Heart left ventricle (tissue), 13 donors: ENCODE measurements at regions not wholly inside any gene's neighbourhood (a gene's known extent, or its start where the extent isn't known, plus 50 kb on each side); places are given as distances from the start of the nearest gene placed in this dataset.

Experiments
- POLR2A ChIP-seq, 2 donors: fragments of 450-650 bp; IDR thresholded peaks; one replicate each; pipeline ENCODE4 v1.6.1; 2017; ENCODE audit warnings: antibody characterized with exemption in 2 of 2, mild to moderate bottlenecking in 2 of 2, moderate library complexity in 2 of 2
- TF ChIP-seq, protein P1 (sequence below), 12 donors: fragments of 200-600 bp; sonication (generic) in 4 of 12; IDR thresholded peaks; one replicate each; pipeline versions ENCODE4 v1.5.0 to v1.8.0; 2018 to 2022; ENCODE audit warnings: antibody characterized with exemption in 12 of 12, mild to moderate bottlenecking in 5 of 12
- donor health status: ischemic (EF 13 %, LVEDD 7.1; RV severe dilation, severe dysfunction).
- donor health status: DM: no; HTN: yes; CAD: no.
- donor health status: DM: no; HTN: no; CAD: no.
- donor health status: ischemic (EF 25% LVEDD 6.9; RV normal size, moderate dysfunction).
- donor health status: ischemic (EF 25% LVEDD 5.7; RV mildly dilated, moderate dysfunction).
- donor health status: ischemic (EF 35%, LVEDD 5.7; RV mildly dilated, moderate dysfunction).
- donor health status: nonischemic (EF 11% LVEDD 7.7; RV severe dilation, severe dysfunction).
- donor health status: DM: yes; HTN: yes; CAD: no.
- donor health status: PGD.
- donor health status: ischemic (EF 29% LVEDD 5.4; RV normal size, mild dysfunction).
- donor health status: nonischemic (EF 23%, LVEDD 6.1; RV moderate dilation, normal function).

DNA sequence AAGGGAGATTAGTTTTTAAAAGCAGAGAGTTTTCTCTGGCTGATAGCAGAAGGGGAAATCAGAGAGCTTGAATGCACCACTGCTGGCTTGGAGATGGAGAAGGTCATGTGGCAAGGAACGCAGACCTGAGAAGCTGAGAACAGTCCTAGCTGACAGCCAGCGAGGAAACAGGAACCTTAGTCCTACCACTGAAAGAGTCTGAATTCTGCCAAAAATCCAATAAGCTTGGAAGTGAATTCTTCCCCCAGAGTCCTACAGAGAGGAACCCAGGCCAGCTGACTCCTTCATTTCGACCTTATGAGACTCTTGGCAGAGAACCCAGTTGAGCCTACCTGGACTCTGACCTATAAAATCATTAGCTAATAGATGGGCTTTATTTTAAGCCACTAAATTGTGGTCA is 371.9 kb upstream of the TNP1 start:
- TF ChIP-seq, protein P1, sequence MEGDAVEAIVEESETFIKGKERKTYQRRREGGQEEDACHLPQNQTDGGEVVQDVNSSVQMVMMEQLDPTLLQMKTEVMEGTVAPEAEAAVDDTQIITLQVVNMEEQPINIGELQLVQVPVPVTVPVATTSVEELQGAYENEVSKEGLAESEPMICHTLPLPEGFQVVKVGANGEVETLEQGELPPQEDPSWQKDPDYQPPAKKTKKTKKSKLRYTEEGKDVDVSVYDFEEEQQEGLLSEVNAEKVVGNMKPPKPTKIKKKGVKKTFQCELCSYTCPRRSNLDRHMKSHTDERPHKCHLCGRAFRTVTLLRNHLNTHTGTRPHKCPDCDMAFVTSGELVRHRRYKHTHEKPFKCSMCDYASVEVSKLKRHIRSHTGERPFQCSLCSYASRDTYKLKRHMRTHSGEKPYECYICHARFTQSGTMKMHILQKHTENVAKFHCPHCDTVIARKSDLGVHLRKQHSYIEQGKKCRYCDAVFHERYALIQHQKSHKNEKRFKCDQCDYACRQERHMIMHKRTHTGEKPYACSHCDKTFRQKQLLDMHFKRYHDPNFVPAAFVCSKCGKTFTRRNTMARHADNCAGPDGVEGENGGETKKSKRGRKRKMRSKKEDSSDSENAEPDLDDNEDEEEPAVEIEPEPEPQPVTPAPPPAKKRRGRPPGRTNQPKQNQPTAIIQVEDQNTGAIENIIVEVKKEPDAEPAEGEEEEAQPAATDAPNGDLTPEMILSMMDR (IDR thresholded peaks at IDR 0.05): no peak
- no peak for TF ChIP-seq POLR2A (IDR thresholded peaks at IDR 0.05)
